AG04449 (cell line): ENCODE measurements at regions not wholly inside any gene's neighbourhood (a gene's known extent, or its start where the extent isn't known, plus 50 kb on each side); places are given as distances from the start of the nearest gene placed in this dataset.

ENCODE experiments used
- CTCF ChIA-PET: fragments of 350-600 bp; formaldehyde crosslinking; extraction: SDS; loops from one replicate; lab custom pipeline; 2021; ENCODE audit warnings: antibody characterized with exemption; lab: Yijun Ruan, JAX
- POLR2A ChIA-PET: fragments of 400-600, 350-600 bp; formaldehyde crosslinking; extraction: SDS; loops from one replicate; lab custom pipeline; 2020; ENCODE audit warnings: antibody characterized with exemption, inconsistent platforms; lab: Yijun Ruan, JAX
- DNase-seq: peaks from one replicate; pipeline ENCODE4 v3.0.0-alpha.2; 2010; ENCODE audit warnings: low read depth, low spot score
- H3K4me3 ChIP-seq: 2 replicates; pipeline ENCODE4 v1.5.1; 2011; ENCODE audit warnings: low read depth, mild to moderate bottlenecking, control low read depth, low read length
- TF ChIP-seq, protein P1 (sequence below): IDR thresholded peaks from one replicate; pipeline ENCODE4 v1.5.1; 2011; ENCODE audit warnings: mild to moderate bottlenecking, moderate library complexity, low read length, control low read depth, inconsistent platforms; ENCODE audit not compliant: insufficient read depth; ENCODE audit errors: missing control alignments

DNA sequence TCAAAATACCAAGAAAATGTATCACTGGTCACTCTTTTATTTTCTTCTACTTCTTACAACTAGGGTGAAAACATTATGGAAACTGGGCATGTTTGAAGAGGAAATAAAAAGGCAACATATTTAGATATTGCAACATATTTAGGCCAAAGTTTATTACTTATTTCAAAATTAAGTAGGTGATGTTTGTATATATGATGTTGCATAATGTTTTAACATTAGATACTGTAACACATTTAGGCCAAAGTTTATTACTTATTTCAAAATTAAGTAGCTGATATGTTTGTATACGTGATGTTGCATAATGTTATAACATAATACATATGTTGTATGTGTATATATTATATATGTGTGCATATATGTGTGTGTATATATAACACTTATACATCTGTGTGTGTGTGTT lies 451.3 kb downstream of the LIG4 start:
- DNase-seq = no peak
- no peak overlapping the region for H3K4me3 ChIP-seq
- TF ChIP-seq, protein P1, sequence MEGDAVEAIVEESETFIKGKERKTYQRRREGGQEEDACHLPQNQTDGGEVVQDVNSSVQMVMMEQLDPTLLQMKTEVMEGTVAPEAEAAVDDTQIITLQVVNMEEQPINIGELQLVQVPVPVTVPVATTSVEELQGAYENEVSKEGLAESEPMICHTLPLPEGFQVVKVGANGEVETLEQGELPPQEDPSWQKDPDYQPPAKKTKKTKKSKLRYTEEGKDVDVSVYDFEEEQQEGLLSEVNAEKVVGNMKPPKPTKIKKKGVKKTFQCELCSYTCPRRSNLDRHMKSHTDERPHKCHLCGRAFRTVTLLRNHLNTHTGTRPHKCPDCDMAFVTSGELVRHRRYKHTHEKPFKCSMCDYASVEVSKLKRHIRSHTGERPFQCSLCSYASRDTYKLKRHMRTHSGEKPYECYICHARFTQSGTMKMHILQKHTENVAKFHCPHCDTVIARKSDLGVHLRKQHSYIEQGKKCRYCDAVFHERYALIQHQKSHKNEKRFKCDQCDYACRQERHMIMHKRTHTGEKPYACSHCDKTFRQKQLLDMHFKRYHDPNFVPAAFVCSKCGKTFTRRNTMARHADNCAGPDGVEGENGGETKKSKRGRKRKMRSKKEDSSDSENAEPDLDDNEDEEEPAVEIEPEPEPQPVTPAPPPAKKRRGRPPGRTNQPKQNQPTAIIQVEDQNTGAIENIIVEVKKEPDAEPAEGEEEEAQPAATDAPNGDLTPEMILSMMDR = no peak
- POLR2A ChIA-PET = no interaction called here
- CTCF ChIA-PET = no interaction called here

DNA sequence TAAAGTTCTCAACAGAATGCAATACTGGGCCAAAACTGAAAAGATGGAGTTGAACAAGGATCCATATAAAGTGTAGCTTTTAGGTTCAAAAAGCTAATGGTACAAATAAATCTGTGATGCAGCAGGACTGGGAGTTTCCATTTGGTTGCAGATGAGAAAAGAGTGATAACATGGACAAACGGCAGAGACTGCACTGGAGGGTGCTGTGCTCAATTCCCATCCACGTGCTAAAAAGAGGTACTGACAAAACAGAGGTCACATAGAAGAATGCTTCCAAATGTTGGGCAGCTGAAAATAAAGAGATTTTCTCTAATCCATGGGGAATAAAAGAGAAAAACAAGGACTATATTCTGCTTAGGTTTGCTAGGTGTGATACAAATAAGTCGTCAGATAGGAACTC lies 461.6 kb downstream of the LIG4 start:
- TF ChIP-seq, protein P1 = no peak
- no peak for DNase-seq
- ChIA-PET POLR2A (no interaction called here), CTCF (no interaction called here)
- H3K4me3 ChIP-seq = no peak overlapping the region

DNA sequence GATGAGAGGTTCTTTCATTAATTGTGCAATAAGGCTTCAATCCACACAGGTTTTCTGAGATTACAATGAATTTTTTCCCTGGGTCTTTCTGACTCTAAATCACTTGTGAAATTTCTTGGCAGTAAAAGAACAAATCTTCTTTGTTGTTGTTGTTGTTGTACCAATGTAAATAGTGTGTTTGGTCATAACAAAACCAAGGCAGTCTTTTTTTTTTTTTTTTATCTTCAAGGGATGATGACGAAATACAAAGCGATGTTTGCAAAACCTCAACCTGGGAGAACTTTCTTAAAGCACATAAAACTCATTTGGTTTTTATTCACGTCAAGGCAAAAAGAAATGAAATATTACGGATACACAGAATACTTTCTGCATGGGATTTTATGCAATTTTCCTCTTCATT lies 462.0 kb downstream of the LIG4 start:
- CTCF ChIA-PET = no interaction called here
- no peak for DNase-seq
- TF ChIP-seq, protein P1 = no peak
- POLR2A ChIA-PET = no interaction called here
- H3K4me3 ChIP-seq = no peak overlapping the region

DNA sequence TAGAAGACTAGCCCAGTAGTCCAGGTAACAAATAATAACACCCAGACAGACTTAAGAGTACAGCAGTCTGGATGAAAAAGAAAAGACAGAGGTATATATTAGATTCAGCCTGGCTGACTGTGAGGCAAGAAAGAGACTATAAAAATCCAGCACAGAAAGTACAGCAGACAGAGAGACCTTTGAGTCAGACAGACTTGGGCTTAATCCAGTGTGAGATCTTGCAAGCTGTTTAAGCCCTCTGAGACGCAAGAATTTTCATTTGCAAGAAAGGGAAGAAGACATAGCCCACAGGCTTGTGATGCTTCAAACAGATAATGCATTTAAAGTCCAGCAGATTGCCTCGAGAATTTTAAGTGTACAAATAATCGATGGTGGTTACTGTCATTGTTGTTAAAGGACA lies 471.4 kb downstream of the LIG4 start:
- ChIA-PET POLR2A (no interaction called here), CTCF (no interaction called here)
- TF ChIP-seq, protein P1 = no peak
- no peak overlapping the region for H3K4me3 ChIP-seq
- DNase-seq = no peak

DNA sequence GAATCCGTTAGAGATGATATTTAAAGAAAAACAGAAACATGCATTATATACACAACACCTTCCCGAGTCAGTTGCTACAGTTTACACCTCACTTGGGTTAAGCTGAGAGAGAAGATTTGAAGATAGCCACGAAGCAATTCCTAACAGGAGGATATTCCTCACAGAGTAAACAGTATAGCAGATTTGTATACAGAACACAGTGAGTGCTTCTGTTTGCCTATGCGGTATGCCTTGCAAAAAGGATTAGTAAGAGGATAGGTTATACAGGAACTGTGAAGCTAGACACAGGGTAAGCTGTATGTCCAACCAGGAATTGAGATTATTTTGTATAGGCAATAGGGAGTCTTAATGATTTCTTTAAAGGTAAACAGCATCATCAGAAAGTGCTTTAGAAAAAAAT lies 471.8 kb downstream of the LIG4 start:
- TF ChIP-seq, protein P1 = no peak
- POLR2A ChIA-PET = no interaction called here
- CTCF ChIA-PET = no interaction called here
- no peak for DNase-seq
- no peak overlapping the region for H3K4me3 ChIP-seq

DNA sequence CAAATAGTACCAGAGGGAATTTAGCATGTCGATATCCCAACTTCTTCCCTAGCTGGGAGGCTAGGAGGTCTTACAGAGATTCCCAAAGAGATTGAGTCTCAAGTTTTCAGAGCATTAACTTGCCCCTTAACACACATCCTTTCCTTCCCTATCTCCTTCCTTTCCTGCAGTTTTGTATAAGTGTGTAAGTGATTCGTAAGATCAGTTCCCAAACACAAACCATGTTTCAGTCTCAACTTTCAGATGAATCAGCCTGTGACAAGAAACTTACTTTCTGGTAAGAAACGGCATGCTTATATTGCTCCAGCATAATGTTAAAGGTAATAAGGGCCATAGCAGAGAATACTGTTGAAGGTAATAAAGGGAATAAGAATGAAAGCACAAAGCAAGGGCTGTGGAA lies 472.2 kb downstream of the LIG4 start:
- ChIA-PET POLR2A (no interaction called here), CTCF (no interaction called here)
- TF ChIP-seq, protein P1 = no peak
- no peak for DNase-seq
- H3K4me3 ChIP-seq = no peak overlapping the region
